GM19468 (cell line): ENCODE measurements at regions not wholly inside any gene's neighbourhood (a gene's known extent, or its start where the extent isn't known, plus 50 kb on each side); places are given as distances from the start of the nearest gene placed in this dataset.

Experiments used
- ATAC-seq: cut with Tn5 transposase; IDR thresholded peaks from one replicate; pipeline ENCODE4 v1.9.1; 2021; ENCODE audit warnings: mild to moderate bottlenecking, moderate library complexity, moderate number of reproducible peaks; ENCODE audit not compliant: unreplicated experiment; ENCODE audit errors: extremely low read depth

DNA sequence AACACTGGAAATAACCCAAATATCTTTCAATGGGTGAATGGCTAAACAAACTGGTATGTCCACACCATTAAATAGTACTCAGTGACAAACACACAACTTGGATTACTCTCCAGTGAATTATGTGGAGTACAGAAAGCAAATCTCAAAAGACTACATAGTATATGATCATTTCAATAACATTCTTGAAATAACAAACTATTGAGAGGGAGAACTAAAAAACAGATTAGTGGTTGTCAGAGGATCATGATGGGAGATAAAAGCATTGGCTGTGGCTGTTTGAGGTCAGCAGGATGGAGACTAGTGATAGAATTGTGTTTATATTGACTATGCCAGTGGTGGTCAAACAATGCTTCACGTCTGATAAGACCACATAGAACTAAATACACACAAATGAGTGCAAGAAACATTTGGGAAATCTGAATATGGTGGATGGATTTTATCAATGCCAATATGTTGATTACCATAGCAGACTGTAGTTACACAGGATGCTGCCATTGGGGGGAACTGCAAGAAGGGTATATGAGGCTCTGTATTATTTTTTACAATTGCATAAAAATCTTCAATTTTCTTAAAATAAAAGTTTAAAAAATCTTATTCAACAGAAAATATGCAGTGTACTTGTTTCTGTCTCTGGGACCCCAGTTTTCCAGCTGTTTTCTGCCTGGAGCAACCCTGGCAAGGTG lies 242.0 kb downstream of the TBXT start:
- no peak for ATAC-seq

GRCh38 chr6:165922309-165922794 lies 245.3 kb downstream of the TBXT start:
- ATAC-seq: no peak

DNA sequence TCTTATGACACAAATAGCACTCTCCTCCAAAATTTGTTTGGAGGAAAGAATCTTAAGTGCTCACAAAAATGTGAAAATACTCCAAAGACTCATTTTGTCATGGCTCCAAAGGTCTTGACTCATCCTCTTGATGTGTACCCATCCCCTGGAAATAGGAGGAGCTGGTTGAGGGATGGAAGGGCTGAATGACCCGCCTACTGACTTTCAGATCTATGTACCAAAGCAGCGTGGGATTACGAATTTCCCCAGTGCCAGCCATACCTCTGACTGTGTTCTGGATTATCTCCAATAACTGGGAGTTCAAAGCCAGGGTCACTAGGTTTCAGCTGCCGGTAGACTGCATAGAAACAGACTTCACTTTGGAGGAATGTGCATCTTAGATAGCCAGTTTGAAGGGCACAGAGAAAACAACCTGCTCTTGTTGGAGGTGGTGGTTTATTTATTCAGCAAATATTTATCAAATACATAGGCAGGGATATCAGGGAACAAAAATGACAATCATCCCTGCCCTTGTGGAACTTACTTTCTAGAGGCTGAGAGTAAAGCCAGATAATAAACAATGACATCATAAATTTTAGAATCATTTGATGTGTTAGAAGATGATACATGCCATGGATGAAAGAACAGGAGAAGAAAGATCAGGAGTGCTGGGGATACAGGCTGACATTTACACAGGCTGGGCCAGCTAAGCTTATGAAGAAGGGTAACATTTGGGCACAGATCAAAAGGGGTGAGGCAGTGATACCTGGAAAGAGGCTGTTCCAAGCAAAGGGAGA lies 246.6 kb downstream of the TBXT start:
- no peak for ATAC-seq

DNA sequence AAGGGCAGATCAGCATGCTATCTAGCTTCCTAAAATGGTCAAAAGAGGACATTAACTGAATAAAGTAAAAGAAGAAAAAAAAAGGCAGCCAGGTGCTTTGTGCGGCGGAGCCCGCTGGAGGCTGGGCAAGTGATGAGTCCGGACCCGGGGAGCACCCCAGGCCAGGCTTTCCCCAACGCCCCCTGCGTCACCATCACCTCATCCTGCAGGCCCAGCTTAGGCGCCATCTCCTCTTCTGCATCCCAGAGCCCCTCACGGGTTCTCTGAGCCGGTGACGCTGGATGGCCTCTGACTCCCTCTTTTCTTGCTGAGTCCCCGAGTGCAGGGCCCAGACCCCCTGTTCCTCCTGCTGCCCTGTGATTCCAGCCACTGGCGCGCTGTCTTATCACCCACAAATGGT lies 250.1 kb downstream of the TBXT start:
- no peak for ATAC-seq

- ATAC-seq: no peak
Measured at GRCh38 chr6:165915022-165915770, 252.2 kb upstream of the PDE10A start.

GRCh38 chr6:165913676-165914570 lies 250.9 kb upstream of the PDE10A start:
- ATAC-seq: no peak

DNA sequence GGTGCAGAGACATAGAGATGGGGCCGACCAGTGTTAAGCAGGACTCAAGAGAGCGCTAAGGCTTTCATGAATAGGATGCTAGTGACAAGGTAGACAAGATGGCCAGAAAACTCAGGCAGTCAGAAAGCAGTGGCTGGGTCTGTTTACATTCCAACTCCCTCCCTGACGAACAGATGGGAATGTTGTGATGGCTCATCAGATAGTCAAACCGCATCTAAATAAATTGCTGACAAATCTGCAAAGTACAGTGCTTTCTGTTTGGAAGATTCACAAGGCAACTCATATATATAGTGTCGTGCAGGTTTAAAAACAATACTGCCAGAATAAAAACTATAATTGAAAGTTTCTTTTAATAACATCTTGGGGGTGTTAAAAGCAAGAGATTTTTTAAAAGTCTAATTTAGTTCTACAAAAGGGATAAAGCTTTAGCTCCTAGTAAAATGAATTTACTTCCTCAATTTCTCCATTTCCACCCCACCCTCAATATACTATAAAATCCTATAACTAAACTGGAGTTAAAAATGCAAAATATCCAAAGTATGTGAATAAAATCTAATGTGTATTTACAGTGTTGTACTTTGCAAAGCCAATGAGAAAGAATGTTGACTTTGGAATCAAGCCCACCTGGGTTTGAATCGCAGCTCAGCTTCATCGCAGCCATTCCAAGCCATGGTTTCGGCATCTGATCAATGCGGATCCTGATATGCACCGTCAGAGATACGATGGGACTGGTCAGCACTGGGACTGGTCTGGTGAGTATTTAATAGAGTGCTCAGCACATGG lies 247.3 kb upstream of the PDE10A start:
- ATAC-seq: no peak

GRCh38 chr6:165906736-165907135 lies 243.7 kb upstream of the PDE10A start:
- ATAC-seq: no peak

DNA sequence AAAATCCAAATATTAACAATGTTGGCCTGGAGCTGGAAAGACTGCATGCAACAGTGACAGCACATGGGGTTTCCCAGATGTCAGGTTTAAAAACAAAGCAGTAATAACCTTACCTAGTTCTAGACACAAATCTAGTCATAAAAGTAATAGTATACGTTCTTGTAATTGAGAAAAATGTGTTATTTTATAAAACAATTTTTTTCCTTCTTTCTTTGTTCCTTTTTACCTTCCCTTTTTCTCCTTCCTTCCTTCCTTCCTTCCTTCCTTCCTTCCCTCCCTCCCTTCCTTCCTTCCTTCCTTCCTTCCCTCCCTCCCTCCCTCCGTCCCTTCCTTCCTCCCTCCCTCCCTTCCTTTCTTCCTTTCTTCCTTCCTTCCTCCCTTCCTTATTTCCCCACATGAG lies 242.7 kb upstream of the PDE10A start:
- no peak for ATAC-seq

GRCh38 chr6:165900970-165901369 lies 237.9 kb upstream of the PDE10A start:
- no peak for ATAC-seq

- ATAC-seq: no peak
Measured at GRCh38 chr6:165899611-165900010, 236.6 kb upstream of the PDE10A start.

GRCh38 chr6:165895421-165896165 lies 232.6 kb upstream of the PDE10A start:
- ATAC-seq: no peak

- no peak for ATAC-seq
Measured at GRCh38 chr6:165894171-165894825, 231.3 kb upstream of the PDE10A start.

DNA sequence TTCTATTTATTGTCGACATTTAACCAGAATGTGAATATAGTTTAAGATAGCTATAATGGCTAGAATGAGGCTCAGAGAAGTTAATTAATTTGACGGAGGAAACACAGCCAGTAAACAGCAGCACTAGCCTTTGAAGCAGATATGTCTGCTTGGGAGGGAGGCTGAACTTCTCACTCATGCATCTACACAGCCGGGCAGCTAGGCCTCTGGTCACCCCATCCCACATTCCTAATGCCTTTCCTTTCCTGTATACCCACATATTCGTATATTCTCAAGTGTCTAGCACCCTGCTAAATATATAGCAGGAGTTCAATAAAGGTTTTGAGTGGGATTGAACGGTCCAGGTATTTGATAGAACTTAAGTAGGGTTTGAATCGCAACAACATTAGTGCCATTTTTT lies 230.4 kb upstream of the PDE10A start:
- no peak for ATAC-seq

DNA sequence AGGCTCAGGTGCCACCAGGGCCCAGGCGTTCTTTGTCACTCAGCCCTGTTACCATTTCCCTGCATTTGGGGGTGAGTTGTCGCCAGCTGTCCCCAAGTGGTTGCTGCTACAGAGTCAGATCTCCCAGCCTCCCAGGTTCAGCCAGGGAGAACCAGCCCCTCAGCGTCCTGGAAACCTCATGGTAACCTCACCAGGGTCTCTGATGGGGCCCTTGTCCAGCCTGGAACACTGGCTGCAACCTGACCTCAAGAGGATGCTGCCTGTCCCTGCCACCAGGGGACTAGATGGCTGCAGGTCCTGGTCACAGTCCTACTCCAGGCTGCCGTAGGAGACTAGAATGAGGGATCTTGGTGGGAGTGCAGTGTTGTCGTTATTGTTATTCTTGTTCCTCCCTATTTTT lies 228.3 kb upstream of the PDE10A start:
- ATAC-seq: no peak

- ATAC-seq: no peak
Measured at GRCh38 chr6:165890404-165890735, 227.3 kb upstream of the PDE10A start.

DNA sequence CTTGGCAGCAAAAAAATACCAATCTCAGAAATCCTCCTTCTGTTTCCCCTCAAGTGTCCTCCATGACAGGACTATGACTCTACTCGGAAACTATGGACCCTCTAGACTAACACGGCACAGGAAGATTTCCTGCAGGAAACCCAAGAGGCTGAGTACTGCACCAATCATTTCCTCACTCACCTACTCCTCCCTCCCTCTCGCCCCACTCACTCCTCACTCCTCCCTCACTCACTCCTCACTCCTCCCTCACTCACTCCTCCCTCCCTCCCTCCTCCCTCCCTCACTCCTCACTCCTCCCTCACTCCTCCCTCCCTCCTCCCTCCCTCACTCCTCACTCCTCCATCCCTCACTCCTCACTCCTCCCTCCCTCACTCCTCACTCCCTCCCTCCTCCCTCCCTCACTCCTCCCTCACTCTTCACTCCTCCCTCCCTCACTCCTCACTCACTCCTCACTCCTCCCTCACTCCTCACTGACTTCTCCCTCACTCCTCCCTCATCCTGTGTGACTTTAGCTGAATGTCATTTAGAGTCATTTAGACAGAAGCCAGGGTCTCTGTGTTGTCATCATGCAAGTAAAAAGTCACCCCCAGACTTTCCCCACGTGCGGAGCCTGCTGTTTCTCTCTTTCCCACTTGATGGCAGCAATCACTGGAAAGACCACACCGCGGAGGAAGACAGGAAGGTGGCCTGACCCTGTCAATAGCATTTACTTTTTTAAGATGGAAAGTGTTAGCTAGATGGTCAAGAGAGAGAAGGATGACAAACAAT lies 226.8 kb upstream of the PDE10A start:
- no peak for ATAC-seq
